HG03139 (cell line): ENCODE measurements at regions not wholly inside any gene's neighbourhood (a gene's known extent, or its start where the extent isn't known, plus 50 kb on each side); places are given as distances from the start of the nearest gene placed in this dataset.

Experiments used
- ATAC-seq: cut with Tn5 transposase; IDR thresholded peaks from one replicate; pipeline ENCODE4 v1.9.1; 2021; ENCODE audit not compliant: unreplicated experiment

GRCh38 chr10:20993830-20994527, 96.9 kb upstream of the NEBL start:
- ATAC-seq = no peak

GRCh38 chr10:20993389-20993788, 96.3 kb upstream of the NEBL start:
- no peak for ATAC-seq

- ATAC-seq = no peak
Measured at GRCh38 chr10:20991526-20991925, 94.4 kb upstream of the NEBL start.

- ATAC-seq = no peak
Measured at GRCh38 chr10:20990604-20991003, 93.5 kb upstream of the NEBL start.

GRCh38 chr10:20988357-20988983, 91.4 kb upstream of the NEBL start:
- no peak for ATAC-seq

- no peak for ATAC-seq
Measured at GRCh38 chr10:20986049-20986448, 88.9 kb upstream of the NEBL start.

- no peak for ATAC-seq
Measured at GRCh38 chr10:20984662-20985061, 87.6 kb upstream of the NEBL start.

GRCh38 chr10:20981419-20981953, 84.4 kb upstream of the NEBL start:
- ATAC-seq = no peak

- no peak for ATAC-seq
Measured at GRCh38 chr10:20978617-20979016, 81.5 kb upstream of the NEBL start.

GRCh38 chr10:20977300-20977699, 80.2 kb upstream of the NEBL start:
- no peak for ATAC-seq

GRCh38 chr10:20976891-20977290, 79.8 kb upstream of the NEBL start:
- no peak for ATAC-seq

- no peak for ATAC-seq
Measured at GRCh38 chr10:20976390-20976789, 79.3 kb upstream of the NEBL start.

GRCh38 chr10:20975236-20975635, 78.1 kb upstream of the NEBL start:
- ATAC-seq = no peak

- no peak for ATAC-seq
Measured at GRCh38 chr10:20972925-20973324, 75.8 kb upstream of the NEBL start.

GRCh38 chr10:20971901-20972300, 74.8 kb upstream of the NEBL start:
- ATAC-seq = no peak

- ATAC-seq = peak; percentile 97
Measured at GRCh38 chr10:20970708-20971107, 73.6 kb upstream of the NEBL start.

GRCh38 chr10:20970044-20970443, 72.9 kb upstream of the NEBL start:
- no peak for ATAC-seq

- ATAC-seq = no peak
Measured at GRCh38 chr10:20966426-20966825, 69.3 kb upstream of the NEBL start.

GRCh38 chr10:20963721-20964595, 66.8 kb upstream of the NEBL start:
- no peak for ATAC-seq

- no peak for ATAC-seq
Measured at GRCh38 chr10:20963056-20963455, 65.9 kb upstream of the NEBL start.

- ATAC-seq = no peak
Measured at GRCh38 chr10:20962165-20962564, 65.1 kb upstream of the NEBL start.

- ATAC-seq = no peak
Measured at GRCh38 chr10:20959242-20959641, 62.1 kb upstream of the NEBL start.
